ENCODE measurements at regions not wholly inside any gene's neighbourhood (a gene's known extent, or its start where the extent isn't known, plus 50 kb on each side); places are given as distances from the start of the nearest gene placed in this dataset.

DNA sequence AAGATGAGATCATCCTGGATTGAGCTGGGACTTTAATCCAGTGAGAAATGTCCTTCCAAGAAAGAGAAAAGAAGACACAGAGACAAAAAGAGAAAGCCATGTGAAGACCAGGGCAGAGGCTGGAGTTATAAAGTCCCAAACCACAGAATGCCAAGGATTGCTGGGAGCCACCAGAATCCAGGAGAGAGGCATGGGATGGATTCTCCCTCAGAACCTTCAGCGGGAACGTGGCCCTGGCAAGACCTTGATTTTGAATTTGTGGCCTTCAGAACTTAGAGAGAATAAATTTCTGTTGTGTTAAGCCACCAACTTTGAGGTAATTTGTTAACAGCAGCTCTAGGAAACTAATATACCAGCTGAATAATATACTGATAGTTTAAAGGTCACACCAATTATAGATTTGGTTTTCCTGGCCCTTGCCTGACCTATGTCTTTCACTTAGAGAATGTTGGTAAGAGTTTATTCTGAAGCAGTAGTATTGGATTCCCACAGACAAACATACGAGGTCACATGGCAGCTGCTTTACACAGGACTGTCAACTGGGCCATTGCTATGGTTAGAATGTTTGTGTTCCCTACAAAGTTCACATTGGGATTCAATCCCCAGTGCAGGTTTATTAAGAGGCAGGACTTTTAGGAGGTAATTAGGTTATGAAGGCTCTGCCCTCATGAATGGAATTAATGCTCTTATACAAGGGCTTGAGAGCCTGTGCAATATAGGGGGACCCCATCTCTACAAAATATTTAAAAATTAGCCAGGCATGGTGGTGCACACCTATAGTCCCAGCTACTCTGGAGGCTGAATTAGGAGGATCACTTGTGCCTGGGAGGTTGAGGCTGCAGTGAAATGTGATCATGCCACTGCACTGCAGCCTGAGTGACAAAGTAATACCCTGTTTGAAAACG lies 156.5 kb upstream of the EEA1 start:
- Mint-ChIP-seq H3K4me1 (ENCODE audit: low read depth) (peaks cover 47% of the 10 kb centered on the region), H3K27me3 (ENCODE audit: low read depth) (no peaks in the 10 kb centered on the region)
- no peak for DNase-seq (ENCODE audit: low spot score)

DNA sequence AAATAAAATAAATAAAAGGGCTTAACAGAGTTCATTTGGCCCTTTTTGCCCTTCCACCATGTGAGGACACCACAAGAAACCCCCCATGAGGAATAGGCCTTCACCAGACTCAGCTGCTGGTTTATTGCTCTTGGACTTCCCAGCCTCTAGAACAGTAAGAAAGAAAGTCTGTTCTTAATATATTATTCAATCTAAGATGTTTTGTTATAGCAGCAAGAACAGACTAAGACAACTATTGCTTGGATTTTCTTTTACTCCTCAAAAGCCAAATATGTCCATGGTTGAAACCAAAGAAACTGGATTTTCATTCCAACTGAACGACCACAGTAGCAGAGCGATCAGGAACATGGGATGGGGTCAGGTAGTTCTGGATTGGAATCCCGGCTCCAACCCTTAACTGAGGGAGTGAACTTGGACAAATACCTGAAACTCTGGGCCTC lies 157.2 kb upstream of the EEA1 start:
- no peak overlapping the region for H3K27ac Mint-ChIP-seq (ENCODE audit: unreplicated experiment)
- H3K4me1 Mint-ChIP-seq (ENCODE audit: low read depth), result peaks cover 47% of the 10 kb centered on the region
- no peak overlapping the region for H3K4me3 Mint-ChIP-seq (ENCODE audit: unreplicated experiment)
- DNase-seq (ENCODE audit: low spot score), result no peak
- H3K27me3 Mint-ChIP-seq (ENCODE audit: low read depth), result no peaks in the 10 kb centered on the region
- H3K36me3 Mint-ChIP-seq (ENCODE audit: low read depth), result peaks cover 1% of the 10 kb centered on the region
- peaks cover 8% of the 10 kb centered on the region for H3K9me3 Mint-ChIP-seq (ENCODE audit: low read depth)
- TF ChIP-seq, protein P1, sequence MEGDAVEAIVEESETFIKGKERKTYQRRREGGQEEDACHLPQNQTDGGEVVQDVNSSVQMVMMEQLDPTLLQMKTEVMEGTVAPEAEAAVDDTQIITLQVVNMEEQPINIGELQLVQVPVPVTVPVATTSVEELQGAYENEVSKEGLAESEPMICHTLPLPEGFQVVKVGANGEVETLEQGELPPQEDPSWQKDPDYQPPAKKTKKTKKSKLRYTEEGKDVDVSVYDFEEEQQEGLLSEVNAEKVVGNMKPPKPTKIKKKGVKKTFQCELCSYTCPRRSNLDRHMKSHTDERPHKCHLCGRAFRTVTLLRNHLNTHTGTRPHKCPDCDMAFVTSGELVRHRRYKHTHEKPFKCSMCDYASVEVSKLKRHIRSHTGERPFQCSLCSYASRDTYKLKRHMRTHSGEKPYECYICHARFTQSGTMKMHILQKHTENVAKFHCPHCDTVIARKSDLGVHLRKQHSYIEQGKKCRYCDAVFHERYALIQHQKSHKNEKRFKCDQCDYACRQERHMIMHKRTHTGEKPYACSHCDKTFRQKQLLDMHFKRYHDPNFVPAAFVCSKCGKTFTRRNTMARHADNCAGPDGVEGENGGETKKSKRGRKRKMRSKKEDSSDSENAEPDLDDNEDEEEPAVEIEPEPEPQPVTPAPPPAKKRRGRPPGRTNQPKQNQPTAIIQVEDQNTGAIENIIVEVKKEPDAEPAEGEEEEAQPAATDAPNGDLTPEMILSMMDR (IDR thresholded peaks at IDR 0.05), result no peak

More for the DNA sequence above, 156.5 kb upstream of the EEA1 start:
- Mint-ChIP-seq H3K9me3 (ENCODE audit: low read depth) (peaks cover 8% of the 10 kb centered on the region), H3K36me3 (ENCODE audit: low read depth) (peaks cover 1% of the 10 kb centered on the region), H3K27ac (ENCODE audit: unreplicated experiment) (no peak overlapping the region), H3K4me3 (ENCODE audit: unreplicated experiment) (no peak overlapping the region)
- TF ChIP-seq, protein P1 (IDR thresholded peaks at IDR 0.05), result no peak

DNA sequence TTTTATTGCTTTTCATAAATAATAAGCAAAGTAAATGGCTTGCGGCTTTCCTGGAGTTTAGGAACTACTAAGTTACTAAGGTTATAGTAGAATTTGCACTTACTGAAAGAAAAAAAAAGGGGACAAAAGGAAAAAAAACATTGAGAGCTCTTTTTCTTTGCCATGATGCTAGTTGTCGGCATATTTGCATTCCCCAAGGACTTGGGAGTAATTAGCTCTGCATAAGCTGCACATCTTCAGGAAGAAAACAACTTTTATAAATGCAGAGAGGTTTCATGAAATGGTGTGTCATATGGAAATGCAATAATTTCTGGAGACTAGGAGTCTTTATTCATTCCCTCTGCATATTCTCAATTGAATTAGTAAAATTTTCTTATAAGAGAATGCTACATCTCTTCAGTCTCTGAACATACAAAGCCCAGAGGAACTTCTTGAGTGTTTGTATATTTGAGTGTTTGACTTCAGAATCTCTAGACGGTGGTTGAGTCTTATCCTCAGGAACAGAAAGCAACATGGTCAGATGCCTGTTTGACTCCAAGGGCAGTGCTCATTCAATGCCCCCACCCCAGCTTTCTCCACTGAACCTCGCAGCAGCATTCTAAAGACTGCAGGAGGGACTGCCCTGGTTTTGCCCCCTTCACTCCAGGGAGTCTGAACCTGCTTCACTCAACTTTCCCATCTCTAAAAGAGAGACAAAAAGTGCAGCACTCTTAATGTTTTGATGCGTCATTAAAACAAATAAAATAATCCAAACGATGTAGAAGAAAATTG lies 158.9 kb upstream of the EEA1 start:
- Mint-ChIP-seq H3K27ac (ENCODE audit: unreplicated experiment) (no peak overlapping the region), H3K4me1 (ENCODE audit: low read depth) (peaks cover 44% of the 10 kb centered on the region), H3K27me3 (ENCODE audit: low read depth) (no peaks in the 10 kb centered on the region), H3K9me3 (ENCODE audit: low read depth) (peaks cover 6% of the 10 kb centered on the region), H3K4me3 (ENCODE audit: unreplicated experiment) (no peak overlapping the region), H3K36me3 (ENCODE audit: low read depth) (peaks cover 1% of the 10 kb centered on the region)
- TF ChIP-seq, protein P1 (IDR thresholded peaks at IDR 0.05), result no peak
- no peak for DNase-seq (ENCODE audit: low spot score)

DNA sequence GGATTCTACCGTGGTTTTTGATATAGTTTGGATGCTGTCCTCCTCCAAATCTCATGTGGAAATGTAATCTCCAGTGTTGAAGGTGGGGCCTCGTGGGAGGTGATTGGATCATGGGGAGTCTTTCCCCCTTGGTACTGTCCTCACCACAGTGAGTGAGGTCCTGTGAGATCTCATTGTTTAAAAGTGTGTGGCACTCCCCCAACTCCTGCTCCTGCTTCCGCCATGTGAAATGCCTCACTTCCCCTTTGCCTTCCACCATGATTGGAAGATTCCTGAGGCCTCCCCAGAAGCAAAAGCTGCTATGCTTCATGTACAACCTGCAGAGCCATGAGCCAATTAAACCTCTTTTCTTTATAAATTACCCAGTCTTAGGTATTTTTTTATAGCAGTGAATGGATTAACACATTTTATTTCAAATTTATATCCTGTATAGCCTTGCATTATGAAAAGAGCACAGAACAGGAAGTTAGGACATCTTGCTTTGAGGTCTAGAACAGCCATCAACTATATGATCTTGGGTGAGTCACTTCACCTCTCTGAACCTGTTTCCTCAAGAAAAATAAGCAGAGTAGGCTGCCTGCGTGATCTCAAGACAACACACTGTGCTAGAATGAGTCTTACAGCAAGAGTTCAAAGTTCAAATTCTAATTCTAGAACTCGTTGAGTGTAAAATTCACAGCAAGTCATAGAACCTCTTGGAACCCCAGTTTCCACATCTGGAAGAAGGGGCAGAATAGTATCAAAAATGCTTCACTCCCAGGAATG lies 160.9 kb upstream of the EEA1 start:
- Mint-ChIP-seq H3K27ac (ENCODE audit: unreplicated experiment) (peak overlapping the region; percentile 85), H3K4me1 (ENCODE audit: low read depth) (peaks cover 44% of the 10 kb centered on the region), H3K36me3 (ENCODE audit: low read depth) (peaks cover 1% of the 10 kb centered on the region), H3K4me3 (ENCODE audit: unreplicated experiment) (no peak overlapping the region), H3K9me3 (ENCODE audit: low read depth) (peaks cover 6% of the 10 kb centered on the region), H3K27me3 (ENCODE audit: low read depth) (no peaks in the 10 kb centered on the region)
- DNase-seq (ENCODE audit: low spot score), result no peak
- TF ChIP-seq, protein P1 (IDR thresholded peaks at IDR 0.05), result no peak
